SU-DHL-6 (cell line): ENCODE measurements at regions not wholly inside any gene's neighbourhood (a gene's known extent, or its start where the extent isn't known, plus 50 kb on each side); places are given as distances from the start of the nearest gene placed in this dataset.

Source experiments
- CTCF ChIP-seq: fragments of 200-600 bp; sonication (generic); IDR thresholded peaks from one replicate; pipeline ENCODE4 v1.5.1; 2017; ENCODE audit warnings: antibody characterized with exemption, mild to moderate bottlenecking, low read length, moderate library complexity; ENCODE audit not compliant: insufficient read depth, poor library complexity, severe bottlenecking
- EZH2phosphoT487 ChIP-seq: fragments of 200-600 bp; sonication (generic), shearing (Covaris generic); conservative IDR thresholded peaks from 2 replicates; pipeline ENCODE4 v1.6.1; 2018; ENCODE audit warnings: mild to moderate bottlenecking, antibody characterized with exemption, low read length, moderate library complexity, mixed read lengths

GRCh38 chr21:32965129-32965680 is 60.5 kb upstream of the OLIG2 start:
- TF ChIP-seq CTCF (no peak), EZH2phosphoT487 (no peak)
